GM21619 (cell line): ENCODE measurements at regions not wholly inside any gene's neighbourhood (a gene's known extent, or its start where the extent isn't known, plus 50 kb on each side); places are given as distances from the start of the nearest gene placed in this dataset.

Experiments used
- ATAC-seq: cut with Tn5 transposase; IDR thresholded peaks from one replicate; pipeline ENCODE4 v1.9.1; 2021; ENCODE audit not compliant: unreplicated experiment

DNA sequence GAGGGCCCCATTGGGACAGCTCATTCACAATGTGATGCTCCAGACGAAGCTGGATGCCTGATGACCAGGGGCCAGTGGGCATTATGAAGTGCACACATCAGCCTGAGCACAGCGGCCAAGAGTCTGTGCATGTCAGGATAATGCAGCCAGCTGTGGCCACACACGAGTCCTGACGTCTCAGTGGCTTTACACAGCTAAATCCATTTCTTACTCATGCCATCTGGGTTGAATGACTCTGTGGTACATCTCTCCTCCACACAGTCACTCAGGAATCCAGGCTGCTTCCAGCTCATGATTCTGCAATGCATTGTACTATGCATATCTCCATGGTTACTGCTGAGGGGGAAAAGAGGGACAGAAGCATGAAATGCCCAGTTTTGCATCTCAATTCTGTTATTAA, 123.6 kb downstream of the PRLHR start:
- no peak for ATAC-seq

DNA sequence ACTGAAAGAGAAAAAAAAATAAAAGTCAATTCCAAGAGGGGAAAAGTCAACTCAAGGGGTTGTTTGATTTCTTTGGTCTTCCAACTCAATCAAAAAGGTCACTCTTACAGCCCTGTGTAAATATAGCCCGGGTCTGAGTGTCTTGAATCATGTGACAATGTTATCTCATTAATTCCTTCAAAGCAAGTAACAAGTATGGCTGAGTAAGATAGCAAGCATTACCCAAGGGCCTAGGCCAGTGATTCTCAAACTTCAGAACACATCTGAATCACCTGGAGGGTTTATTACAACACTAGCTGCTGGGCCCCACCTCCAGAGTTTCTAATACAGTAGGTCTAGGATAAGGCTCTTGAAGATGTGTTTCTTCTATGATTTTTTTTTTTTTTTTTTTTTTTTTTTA, 125.0 kb downstream of the PRLHR start:
- ATAC-seq: no peak

DNA sequence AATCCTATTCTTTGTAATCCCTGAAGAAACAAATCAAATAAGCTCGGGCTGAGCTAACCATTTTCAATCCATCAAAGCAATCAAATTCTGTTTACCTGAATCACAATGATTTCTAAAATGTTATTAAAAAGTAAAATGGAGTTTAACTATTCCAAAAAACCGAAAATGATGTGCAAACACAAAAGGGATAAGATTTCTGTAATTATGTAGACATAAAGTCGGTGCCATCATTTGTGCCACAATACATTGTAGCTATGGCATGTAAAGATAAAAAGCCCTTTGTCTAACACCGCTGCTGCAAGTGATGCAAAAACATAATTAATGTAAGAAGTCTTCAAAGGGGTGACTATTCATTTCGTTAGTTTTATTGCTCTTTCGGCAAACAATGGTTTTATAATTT, 125.1 kb upstream of the FAM204A start:
- ATAC-seq: no peak

DNA sequence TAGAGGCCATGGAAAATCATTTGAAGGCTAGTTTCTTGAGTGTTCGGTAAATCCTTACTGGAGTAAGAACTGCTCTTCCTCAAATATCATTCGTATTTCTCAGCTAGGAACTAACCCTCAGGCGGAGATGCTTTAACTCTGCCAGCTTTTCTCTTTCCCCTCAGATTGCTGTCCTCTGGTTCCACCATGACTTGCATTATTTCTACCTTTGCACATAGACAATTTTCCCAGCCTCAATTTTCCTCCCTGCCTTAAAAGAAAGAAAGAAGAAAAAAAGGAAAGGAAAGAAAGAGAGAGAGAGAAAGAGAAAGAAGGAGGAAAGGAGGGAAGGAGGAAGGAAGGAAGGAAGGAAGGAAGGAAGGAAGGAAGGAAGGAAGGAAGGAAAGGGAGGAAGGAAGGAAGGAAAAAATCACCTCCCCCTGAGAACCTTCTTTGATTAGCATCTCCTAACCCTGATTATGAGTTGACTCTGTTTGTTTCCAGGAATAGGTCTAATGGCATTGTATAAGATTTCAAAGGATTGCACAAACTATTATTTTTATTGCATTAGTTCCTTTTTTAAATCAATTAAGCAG, 123.3 kb upstream of the FAM204A start:
- no peak for ATAC-seq

DNA sequence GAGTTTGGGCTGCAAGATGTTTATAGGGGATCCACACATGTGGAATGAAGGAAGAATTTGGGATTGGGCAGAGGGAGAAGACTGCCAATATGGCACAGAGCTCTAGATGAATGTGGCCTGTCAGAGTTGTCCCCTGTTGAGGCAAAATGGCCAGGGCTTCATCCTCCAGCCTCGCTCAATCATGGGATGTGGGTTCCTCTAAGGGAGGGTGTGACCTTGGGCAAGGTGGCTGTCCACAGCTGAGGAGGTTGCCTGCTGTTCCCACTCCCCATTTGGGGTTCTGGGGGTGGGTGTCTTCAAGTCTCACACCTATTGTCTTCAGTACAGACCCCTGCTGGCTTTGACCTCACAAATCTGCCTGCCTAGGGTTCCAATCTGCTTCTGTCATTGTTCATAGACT, 121.6 kb upstream of the FAM204A start:
- no peak for ATAC-seq

DNA sequence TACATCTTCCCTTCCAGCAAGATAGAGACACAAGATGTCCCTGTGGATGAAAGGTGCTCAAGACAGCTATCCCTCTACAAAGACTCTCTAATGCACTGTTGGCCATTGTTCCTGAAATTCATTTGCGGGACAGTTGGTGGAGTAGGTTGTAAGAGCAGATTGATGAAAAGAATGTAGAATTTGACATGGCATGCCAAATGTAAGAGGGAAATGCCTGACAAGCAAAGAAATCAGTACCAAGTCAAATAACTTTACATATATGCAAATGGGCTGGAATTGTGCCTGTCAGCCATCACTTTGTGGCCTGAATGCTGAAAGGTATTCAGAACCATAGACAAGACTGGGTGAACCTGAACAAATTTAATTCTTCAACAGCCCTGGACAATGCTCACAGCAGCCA, 120.3 kb upstream of the FAM204A start:
- no peak for ATAC-seq

DNA sequence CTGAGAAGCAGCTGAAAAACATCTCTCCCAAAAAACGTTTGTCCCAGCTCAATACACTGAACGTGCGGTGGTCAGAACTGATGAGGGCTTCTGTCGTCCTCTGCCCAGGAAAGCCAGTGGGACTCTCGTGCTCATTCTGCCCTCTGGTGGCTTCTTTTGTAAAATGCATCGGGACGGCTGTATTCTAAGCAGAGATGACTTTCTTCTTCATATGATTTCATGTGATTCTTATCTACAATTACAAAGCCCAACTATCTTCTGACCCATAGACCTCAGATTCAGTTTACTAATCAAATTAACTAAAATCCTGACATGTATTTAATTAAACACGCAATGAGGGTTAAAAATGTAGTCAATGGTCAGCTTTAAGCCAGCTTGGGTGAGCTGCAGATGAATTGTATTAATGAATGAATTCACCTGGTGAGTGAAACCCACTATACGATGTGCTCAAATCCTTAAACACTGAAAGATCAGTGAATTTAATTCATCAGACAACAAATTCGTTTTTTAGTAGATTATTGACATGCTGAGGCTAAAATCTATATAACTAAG, 117.6 kb upstream of the FAM204A start:
- peak; percentile 90 for ATAC-seq

DNA sequence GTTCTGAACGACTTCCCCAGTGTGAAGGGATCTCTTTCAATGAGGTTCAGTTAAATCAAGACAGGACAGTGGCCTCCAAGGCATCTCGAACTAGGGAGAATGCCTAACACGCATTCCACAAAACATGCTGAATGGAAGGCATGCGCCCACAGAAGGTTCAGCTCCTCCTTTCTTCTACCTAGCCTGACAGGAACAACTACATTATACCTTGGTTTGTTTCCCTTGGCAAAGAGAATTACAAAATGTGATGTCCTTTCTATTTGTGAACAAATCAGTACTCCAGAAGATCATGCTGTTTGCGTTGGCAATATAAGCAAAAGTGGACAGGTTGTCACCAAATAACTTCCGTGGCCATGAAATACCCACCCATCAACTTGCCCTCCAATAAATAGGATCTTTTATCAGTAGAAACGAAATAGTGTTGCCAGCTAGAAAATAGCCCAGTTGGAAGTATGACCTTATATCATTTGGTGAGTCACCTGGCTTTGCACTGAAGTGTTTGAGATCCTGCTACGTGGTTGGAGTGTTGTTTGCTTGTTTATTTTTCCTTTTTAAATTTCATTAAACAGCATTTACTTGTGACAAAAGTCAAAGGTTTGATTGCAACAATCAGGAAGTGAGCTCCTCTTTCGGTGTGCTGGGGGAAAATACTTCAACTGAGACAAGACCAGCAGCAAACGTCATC, 117.0 kb upstream of the FAM204A start:
- no peak for ATAC-seq

DNA sequence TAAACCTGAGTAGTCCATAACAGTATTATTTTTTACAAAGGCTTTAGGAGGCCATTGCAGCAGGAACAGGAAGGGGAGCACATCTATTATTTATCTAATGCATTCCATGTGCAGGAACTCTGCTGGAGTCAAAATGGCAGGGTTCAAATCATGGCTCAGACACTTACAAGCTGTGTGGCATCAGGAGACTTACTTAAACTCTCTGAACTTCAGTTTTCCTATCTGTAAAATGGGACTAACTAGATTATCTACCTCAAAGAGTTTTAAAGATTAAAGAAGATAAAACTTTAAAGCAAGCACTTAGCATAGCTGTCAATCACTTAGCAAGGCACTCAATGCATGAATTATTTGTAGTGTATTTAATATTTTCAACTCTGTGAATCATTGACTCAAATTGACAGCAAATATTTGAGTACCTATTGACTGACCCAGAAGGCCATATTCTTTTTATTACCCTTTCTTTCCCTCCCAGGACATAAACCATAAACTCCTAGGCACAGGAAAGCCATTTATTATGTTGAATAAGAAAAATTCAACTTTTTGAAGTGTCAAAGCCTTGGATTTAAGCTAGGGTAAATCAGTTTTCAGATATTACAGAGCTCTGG, 115.8 kb upstream of the FAM204A start:
- no peak for ATAC-seq

DNA sequence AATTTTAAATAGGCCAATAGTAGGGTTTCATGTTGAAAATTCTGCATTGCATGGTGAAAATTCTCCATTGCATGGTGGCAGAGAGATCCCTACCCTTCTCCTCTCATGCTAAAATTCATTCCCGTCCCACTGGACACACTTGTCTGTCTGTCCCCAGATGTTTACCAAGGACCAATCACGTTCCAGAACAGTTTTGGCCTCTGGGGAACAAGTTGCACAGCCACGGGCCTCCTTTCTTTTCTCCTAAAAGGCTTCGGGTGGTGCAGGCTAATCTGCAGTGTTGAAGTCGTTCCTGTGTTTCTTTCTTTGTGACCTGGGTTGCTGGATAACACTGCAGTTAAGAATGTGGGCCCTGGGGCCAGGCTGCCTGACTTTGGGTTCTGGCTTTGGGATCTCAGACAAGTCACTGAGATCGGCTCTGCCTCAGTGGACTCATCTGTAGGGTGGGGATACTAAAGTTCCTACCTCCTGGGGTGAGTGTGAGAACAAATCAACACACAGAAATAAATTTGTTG, 113.1 kb upstream of the FAM204A start:
- no peak for ATAC-seq

DNA sequence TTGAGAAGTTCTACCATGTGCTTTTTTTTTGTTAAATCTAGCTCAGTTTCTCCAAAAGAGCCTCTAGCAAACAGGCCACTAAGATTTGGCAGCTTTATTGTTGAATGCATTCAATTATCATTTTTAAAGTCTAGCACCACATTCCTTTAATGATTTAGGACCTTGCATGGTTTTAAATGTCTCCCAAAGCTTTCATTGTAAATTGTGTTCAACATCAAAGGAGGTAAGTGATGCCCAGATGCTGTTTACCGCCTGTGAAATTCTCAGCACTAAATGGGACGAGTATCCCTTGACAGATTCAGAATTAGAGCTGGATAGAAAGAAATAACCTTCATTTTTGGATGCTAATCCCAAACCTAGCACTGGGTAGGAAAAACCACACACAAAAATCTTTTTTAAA, 112.1 kb upstream of the FAM204A start:
- no peak for ATAC-seq

DNA sequence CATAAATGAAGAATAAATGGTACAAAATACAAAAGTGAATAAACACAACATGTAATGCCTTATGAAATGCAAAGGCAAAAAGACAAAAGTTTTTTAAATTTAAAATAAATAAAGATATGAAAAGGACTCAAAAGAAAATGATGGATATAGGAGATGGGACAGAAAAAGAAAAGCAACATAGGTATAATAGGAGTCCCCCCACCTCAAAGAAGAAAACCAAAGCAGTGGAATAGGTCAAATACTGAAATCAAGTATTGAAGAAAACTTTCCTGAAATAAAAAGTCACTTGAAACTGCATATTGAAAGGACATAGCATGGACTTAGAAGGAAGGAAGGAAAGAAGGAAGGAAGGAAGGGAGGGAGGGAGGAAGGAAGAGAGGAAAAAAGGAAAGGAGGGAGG, 110.0 kb upstream of the FAM204A start:
- ATAC-seq: no peak

DNA sequence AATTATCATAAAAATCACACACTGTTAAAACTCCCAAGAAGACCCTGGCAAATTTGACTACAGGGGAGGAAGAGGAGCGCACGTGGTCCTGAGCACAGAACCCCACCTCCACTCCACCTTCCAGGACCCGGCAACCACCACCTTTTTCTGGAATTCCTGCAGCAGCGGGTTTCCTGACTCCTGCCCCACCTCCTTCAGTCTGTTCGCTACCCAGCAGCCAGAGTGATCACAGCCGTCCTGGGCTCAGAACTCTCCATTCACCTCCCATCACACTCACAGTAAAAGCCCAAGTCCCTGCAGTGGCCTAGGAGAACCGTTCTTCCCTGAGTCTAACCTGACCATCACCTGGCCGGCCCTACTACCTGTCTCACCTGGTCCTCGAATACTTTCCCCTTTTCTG, 107.4 kb upstream of the FAM204A start:
- ATAC-seq: no peak

DNA sequence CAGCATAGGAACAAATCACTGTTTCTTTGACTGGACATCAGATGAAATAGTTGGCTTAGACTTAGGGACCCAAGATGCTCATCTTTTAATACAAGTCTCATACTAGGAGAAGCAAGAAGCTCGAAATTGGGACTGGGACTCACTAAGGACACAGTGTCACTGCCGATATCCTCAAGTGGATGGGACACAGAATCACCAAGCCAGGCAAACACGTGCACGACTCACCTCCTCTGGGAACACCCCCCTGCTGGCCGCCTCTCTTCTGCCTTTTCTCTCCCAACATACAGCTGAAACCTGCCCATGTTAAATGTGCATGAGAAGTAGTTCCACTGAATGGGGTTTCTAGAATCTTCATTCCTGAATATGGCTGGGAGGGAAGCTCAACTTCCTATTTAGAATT, 106.6 kb upstream of the FAM204A start:
- ATAC-seq: no peak

DNA sequence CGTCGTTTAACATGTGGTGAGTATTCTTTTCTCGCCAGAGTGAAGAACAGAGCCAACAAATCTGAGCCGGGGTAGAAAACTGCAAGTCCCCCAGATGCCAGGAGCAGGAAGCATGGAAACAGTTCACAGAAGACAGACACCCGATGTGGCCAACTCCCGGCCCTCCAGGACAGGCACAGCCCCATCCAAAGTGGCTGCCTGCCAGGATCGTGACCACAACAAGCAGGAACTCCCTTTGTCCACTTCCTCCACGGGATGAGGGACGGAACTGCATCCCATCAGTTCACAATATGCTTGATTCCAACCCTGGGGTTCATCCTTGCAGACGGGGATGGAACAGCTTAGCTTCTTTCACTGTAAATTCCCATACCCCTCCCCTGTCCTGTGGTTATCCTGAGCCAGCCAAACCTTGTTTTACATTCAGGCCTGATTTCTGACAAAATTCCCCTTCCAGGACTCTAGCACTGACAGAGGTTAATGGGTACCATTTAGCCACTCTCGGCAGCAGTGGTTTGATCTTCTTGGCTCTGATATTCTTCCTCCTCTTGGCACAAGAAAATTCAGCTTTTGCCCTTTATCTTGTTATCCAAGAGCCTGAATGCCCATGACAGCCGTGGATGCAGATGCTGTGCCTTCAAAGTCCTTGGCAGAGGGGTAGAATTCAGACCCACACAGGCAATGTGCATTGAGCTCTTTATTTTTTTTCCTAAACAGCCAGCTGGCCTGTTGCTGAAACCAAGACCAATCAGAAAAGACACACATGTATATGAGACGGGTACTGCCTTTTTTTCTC, 105.5 kb upstream of the FAM204A start:
- no peak for ATAC-seq

DNA sequence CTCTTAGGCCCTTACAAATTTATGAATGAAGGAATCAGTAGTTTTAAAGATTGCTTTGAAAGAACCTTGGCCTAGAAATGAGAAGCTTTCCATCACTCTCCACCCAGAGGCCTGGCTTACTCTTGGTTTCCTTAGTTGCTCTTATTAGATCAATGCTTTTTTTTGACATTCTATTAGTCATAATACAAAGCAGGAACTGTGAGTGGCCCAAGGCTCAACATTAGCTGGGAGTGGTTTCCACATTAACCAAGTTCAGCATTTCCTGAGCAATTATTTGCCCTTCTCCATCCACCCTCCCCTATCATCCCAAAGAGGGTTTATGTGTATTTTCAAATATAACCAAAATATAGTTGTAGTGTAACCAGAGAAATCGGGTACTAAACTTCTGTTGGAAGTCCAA, 103.4 kb upstream of the FAM204A start:
- ATAC-seq: no peak

DNA sequence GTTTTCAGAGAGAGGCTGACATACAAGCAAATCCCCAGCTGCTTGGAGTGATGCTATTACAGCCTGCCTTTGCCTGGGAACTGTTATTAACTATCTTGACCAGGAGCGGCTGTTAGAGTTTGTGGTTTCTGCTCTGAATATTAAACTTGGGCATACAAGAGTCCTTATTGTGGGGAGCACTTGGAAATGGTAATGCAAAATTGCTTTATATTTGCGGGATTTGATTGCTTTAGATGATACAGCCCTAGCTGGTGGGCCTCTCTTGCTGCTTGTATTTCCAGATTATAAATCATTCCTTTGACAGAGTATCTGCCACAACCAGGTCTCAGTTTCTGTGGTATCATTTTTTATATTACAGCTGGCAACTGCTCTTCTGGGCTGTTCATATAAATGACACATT, 101.9 kb upstream of the FAM204A start:
- ATAC-seq: no peak

DNA sequence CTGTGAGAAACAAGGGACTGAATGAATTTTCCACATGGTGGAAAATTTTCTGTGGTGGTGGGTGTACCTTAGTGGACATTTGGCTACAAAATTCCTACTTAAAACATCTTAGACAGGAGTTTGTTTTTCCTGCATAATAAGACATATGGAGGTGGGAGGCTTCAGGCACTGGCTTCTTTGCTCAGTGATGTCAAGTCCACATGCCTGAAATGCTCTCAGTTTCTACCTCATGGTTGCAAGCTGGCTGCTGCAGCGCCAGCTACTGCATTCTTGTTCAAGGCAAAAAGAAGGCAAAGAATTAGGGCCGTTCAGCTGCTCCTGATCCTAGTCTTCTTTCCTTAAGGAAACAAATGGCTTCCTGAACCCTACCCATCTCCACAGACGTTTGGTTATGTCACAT, 99.9 kb upstream of the FAM204A start:
- no peak for ATAC-seq

DNA sequence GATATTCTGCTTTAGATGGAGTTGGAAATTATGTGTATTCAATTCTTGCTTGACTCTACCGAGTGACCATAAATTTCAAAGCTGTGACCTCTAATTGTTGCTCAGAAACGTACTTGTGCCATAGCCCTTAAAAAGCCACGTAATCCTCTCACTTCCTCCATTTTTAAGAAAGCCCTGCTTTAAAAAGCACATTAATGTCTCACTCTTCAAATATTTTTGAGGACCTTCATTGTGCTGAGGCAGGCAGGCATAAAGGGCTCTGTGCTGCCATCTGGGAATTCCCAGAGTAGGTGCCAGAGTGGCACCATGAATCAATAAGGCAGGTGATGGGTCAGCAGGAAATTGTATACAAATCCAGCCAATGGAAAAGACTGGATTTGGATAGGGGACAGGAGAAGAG, 97.7 kb upstream of the FAM204A start:
- no peak for ATAC-seq

DNA sequence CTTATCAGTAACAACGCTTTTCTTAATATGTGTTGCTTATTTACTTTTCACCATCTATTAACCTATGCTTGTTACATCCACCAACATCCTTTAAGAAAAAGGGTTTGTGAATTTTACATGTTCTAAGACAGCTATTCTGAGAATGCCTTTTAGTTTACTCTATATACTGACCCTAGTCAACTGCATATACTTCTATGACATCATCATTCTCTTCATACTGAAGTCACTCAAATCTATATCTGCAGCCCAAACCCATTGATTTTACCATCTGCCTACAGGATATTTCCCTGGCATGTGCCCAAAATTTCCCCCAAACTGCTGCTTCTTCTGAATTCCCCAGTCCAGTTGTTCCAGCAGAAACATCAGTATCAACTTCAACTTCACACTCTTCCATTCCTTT, 94.6 kb upstream of the FAM204A start:
- ATAC-seq: no peak

DNA sequence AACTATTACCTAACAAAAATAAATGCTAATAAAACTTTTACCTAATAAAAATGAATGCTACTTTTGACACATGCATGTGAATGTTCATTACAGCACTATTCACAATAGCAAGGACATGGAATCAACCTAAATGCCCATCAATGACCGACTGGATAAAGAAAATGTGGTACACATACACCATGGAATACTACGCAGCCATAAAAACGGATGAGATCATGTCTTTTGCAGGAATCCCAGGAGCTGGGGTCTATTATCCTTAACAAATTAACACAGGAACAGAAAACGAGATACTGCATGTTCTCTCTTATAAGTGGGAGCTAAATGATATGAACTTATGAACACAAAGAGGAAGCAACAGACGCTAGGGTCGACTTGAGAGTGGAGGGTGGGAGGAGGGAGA, 88.1 kb upstream of the FAM204A start:
- ATAC-seq: no peak
